HCT116 (cell line): ENCODE measurements at regions not wholly inside any gene's neighbourhood (a gene's known extent, or its start where the extent isn't known, plus 50 kb on each side); places are given as distances from the start of the nearest gene placed in this dataset.

Experiments used
- ATAC-seq: fragments of 200-7000 bp; cut with Tn5 transposase; 2 replicates; pipeline ENCODE4 v1.9.1; 2020; ENCODE audit warnings: mild to moderate bottlenecking, moderate library complexity
- BruUV-seq: library from RNA; stranded (reverse); fragments of 400-500 nt; replicated peaks from 2 replicates; lab custom pipeline; 2021; lab: Mats Ljungman, UMichigan
- CTCF ChIA-PET: fragments of 300-600 bp; sonication (Branson Sonifier 250); formaldehyde crosslinking; loops from one replicate; lab custom pipeline; 2021; ENCODE audit warnings: antibody characterized with exemption; lab: Charles Lee
- POLR2A ChIA-PET: fragments of 300-600, 350-600 bp; sonication (Branson Sonifier 250); formaldehyde crosslinking; loops from one replicate; lab custom pipeline; 2021; ENCODE audit warnings: antibody characterized with exemption; lab: Charles Lee
- RAD21 ChIA-PET, 2 experiments: fragments of 300-600 bp; sonication (Branson Sonifier 250); formaldehyde crosslinking; loops; one replicate each; lab custom pipeline; 2023; ENCODE audit warnings: low total read pairs in 2 of 2; ENCODE audit not compliant: uncharacterized antibody in 2 of 2, unreplicated experiment in 2 of 2, low non-redundant PET in 1 of 2; lab: Charles Lee
- DNase-seq: peaks from one replicate; pipeline ENCODE4 v3.0.0-alpha.2; 2010; ENCODE audit warnings: low read depth, low spot score
- H2AFZ ChIP-seq: fragments of 200-600 bp; shearing (Covaris generic), sonication (generic); 2 replicates; pipeline ENCODE4 v1.6.1; 2017; ENCODE audit warnings: low read depth, mixed run types, mixed read lengths, antibody characterized with exemption, low read length; ENCODE audit not compliant: poor library complexity, severe bottlenecking
- H3K27ac ChIP-seq: 2 replicates; pipeline ENCODE4 v1.5.1; 2012; ENCODE audit warnings: low read depth, low read length
- H3K27me3 ChIP-seq: fragments of 200-600 bp; sonication (generic); 2 replicates; pipeline ENCODE4 v1.6.1; 2016; ENCODE audit warnings: mixed run types, low read length, mixed read lengths; ENCODE audit not compliant: insufficient read depth
- H3K36me3 ChIP-seq, 2 experiments: fragments of 200-500 bp in 1 of 2; fragments of 200-600 bp in 1 of 2; sonication (Bioruptor generic) in 1 of 2; sonication (generic) in 1 of 2; 2 replicates each; pipeline versions ENCODE4 v1.5.1 to v1.6.1; 2014 to 2016; ENCODE audit warnings: low read length in 2 of 2, inconsistent platforms in 1 of 2, mixed read lengths in 1 of 2, mixed run types in 1 of 2; ENCODE audit not compliant: insufficient read depth in 2 of 2, control insufficient read depth in 1 of 2
- H3K4me1 ChIP-seq, 2 experiments: fragments of 200-600 bp in 1 of 2; sonication (generic) in 1 of 2; 2 replicates each; pipeline versions ENCODE4 v1.5.1 to v1.6.1; 2012 to 2017; ENCODE audit warnings: low read length in 2 of 2, inconsistent platforms in 1 of 2, mild to moderate bottlenecking in 1 of 2, mixed read lengths in 1 of 2, mixed run types in 1 of 2, moderate library complexity in 1 of 2; ENCODE audit not compliant: insufficient read depth in 2 of 2, control insufficient read depth in 1 of 2
- H3K4me2 ChIP-seq: fragments of 200-600 bp; sonication (generic); 2 replicates; pipeline ENCODE4 v1.6.1; 2017; ENCODE audit warnings: mixed run types, low read length, mixed read lengths
- H3K4me3 ChIP-seq, 2 experiments: fragments of 200-600 bp in 1 of 2; sonication (generic) in 1 of 2; replicated peaks in 1 of 2; 2 replicates each; pipeline ENCODE4 v1.5.1; 2011 to 2016; ENCODE audit warnings: low read length in 2 of 2, control low read depth in 1 of 2, low read depth in 1 of 2, mild to moderate bottlenecking in 1 of 2, mixed read lengths in 1 of 2, mixed run types in 1 of 2
- H3K79me2 ChIP-seq: fragments of 200-600 bp; sonication (generic); 2 replicates; pipeline ENCODE4 v1.6.1; 2017; ENCODE audit warnings: mild to moderate bottlenecking, mixed run types, low read length, moderate library complexity, mixed read lengths; ENCODE audit not compliant: insufficient read depth
- H3K9ac ChIP-seq: fragments of 200-600 bp; sonication (generic); 2 replicates; pipeline ENCODE4 v1.6.1; 2016; ENCODE audit warnings: low read length, mixed read lengths
- H3K9me2 ChIP-seq: fragments of 200-600 bp; sonication (generic), shearing (Covaris generic); 2 replicates; pipeline ENCODE4 v1.6.1; 2017; ENCODE audit warnings: mixed run types, mild to moderate bottlenecking, moderate library complexity; ENCODE audit not compliant: insufficient read depth
- H3K9me3 ChIP-seq, 2 experiments: fragments of 200-500 bp in 1 of 2; fragments of 200-600 bp in 1 of 2; sonication (Bioruptor generic) in 1 of 2; sonication (generic) in 1 of 2; 2 replicates each; pipeline ENCODE4 v1.6.1; 2014 to 2017; ENCODE audit warnings: low read length in 2 of 2, mixed read lengths in 2 of 2, inconsistent platforms in 1 of 2, low read depth in 1 of 2, mild to moderate bottlenecking in 1 of 2, mixed run types in 1 of 2, moderate library complexity in 1 of 2; ENCODE audit not compliant: control insufficient read depth in 1 of 2, insufficient read depth in 1 of 2
- H4K20me1 ChIP-seq: fragments of 200-600 bp; sonication (generic), shearing (Covaris generic); 2 replicates; pipeline ENCODE4 v1.6.1; 2017; ENCODE audit warnings: mixed run types, mild to moderate bottlenecking, moderate library complexity; ENCODE audit not compliant: insufficient read depth
- CEBPB ChIP-seq: IDR thresholded peaks from 2 replicates; pipeline ENCODE4 v1.6.1; 2012; ENCODE audit warnings: low read depth
- CTCF ChIP-seq, 3 experiments: fragments of 200-600 bp in 1 of 3; sonication (generic) in 1 of 3; IDR thresholded peaks in 2 of 3; conservative IDR thresholded peaks in 1 of 3; 2 replicates each; pipeline ENCODE4 v1.5.1; 2012 to 2017; ENCODE audit warnings: low read depth in 2 of 3, low read length in 2 of 3, antibody characterized with exemption in 1 of 3, borderline replicate concordance in 1 of 3, control low read depth in 1 of 3, mild to moderate bottlenecking in 1 of 3, mixed read lengths in 1 of 3, mixed run types in 1 of 3, moderate library complexity in 1 of 3; ENCODE audit not compliant: insufficient read depth in 1 of 3
- EGR1 ChIP-seq: IDR thresholded peaks from 2 replicates; pipeline ENCODE4 v1.6.1; 2012; ENCODE audit warnings: low read depth
- EZH2 ChIP-seq: fragments of 200-600 bp; sonication (generic); IDR thresholded peaks from 2 replicates; pipeline ENCODE4 v1.6.1; 2017; ENCODE audit warnings: antibody characterized with exemption, mixed run types
- FOSL1 ChIP-seq: IDR thresholded peaks from 2 replicates; pipeline ENCODE4 v1.6.1; 2012; ENCODE audit warnings: low read depth
- RAD21 ChIP-seq: IDR thresholded peaks from 2 replicates; pipeline ENCODE4 v1.6.1; 2012; ENCODE audit warnings: low read depth, mild to moderate bottlenecking
- REST ChIP-seq: IDR thresholded peaks from 2 replicates; pipeline ENCODE4 v1.6.1; 2012; ENCODE audit warnings: low read depth
- SIN3A ChIP-seq: IDR thresholded peaks from 2 replicates; pipeline ENCODE4 v1.6.1; 2012; ENCODE audit warnings: low read depth
- SRF ChIP-seq: IDR thresholded peaks from 2 replicates; pipeline ENCODE4 v1.6.1; 2012; ENCODE audit warnings: low read depth
- TCF7L2 ChIP-seq: IDR thresholded peaks from 2 replicates; pipeline ENCODE4 v1.7.0; 2011; ENCODE audit warnings: borderline replicate concordance, inconsistent platforms; ENCODE audit not compliant: insufficient read depth, insufficient read length; ENCODE audit errors: extremely low read depth
- YY1 ChIP-seq: IDR thresholded peaks from 2 replicates; pipeline ENCODE4 v1.6.1; 2011; ENCODE audit warnings: low read length, low read depth, moderate library complexity, mild to moderate bottlenecking; ENCODE audit not compliant: insufficient replicate concordance; ENCODE audit errors: extremely low read depth
- ZNF274 ChIP-seq: fragments of 200-500 bp; sonication (Bioruptor generic); IDR thresholded peaks from 2 replicates; pipeline ENCODE4 v1.6.1; 2014; ENCODE audit warnings: mild to moderate bottlenecking, low read depth, low read length, inconsistent platforms
- intact Hi-C: fragments of 100-400 bp; cut with micrococcal nuclease; formaldehyde crosslinking; loops from 2 replicates; pipeline ENCODE4 v1.10.0; 2022

GRCh38 chr2:186940463-186940862, 91.5 kb upstream of the ZSWIM2 start:
- no peaks in the 10 kb centered on the region for H4K20me1 ChIP-seq
- POLR2A ChIA-PET: no interaction called here
- H3K9ac ChIP-seq: no peak overlapping the region
- H3K27ac ChIP-seq: no peak overlapping the region
- intact Hi-C loops: no loop called here
- CTCF ChIA-PET: no interaction called here
- BruUV-seq: no TSS peak
- H3K9me3 ChIP-seq: no peaks in the 10 kb centered on the region
- no peaks in the 10 kb centered on the region for H3K9me2 ChIP-seq
- no peaks in the 10 kb centered on the region for H3K36me3 ChIP-seq
- H2AFZ ChIP-seq: no peak overlapping the region
- no peak overlapping the region for H3K4me3 ChIP-seq
- RAD21 ChIA-PET: no interaction called here
- no peaks in the 10 kb centered on the region for H3K79me2 ChIP-seq
- no peak for ATAC-seq
- H3K4me2 ChIP-seq: no peak overlapping the region
- DNase-seq: no peak
- no peaks in the 10 kb centered on the region for H3K4me1 ChIP-seq
- no peaks in the 10 kb centered on the region for H3K27me3 ChIP-seq
- no peak for TF ChIP-seq TCF7L2
- TF ChIP-seq EZH2: no peak
- TF ChIP-seq SIN3A: no peak
- TF ChIP-seq SRF: no peak

GRCh38 chr2:186934420-186934819, 85.5 kb upstream of the ZSWIM2 start:
- no peaks in the 10 kb centered on the region for H3K9me2 ChIP-seq
- H4K20me1 ChIP-seq: no peaks in the 10 kb centered on the region
- H3K36me3 ChIP-seq: no peaks in the 10 kb centered on the region
- H2AFZ ChIP-seq: peak overlapping the region; percentile 77
- H3K9me3 ChIP-seq: no peaks in the 10 kb centered on the region
- TF ChIP-seq FOSL1: no peak
- no peak for TF ChIP-seq CEBPB
- TF ChIP-seq CTCF (IDR thresholded peaks at IDR 0.05 in 2 of 3, conservative IDR thresholded peaks at IDR 0.05 in 1 of 3; ENCODE audit: borderline replicate concordance in 1 of 3, insufficient read depth in 1 of 3, low read depth in 2 of 3, low read length in 2 of 3): no peak
- TF ChIP-seq YY1: no peak
- no peak for TF ChIP-seq RAD21
- TF ChIP-seq EGR1: no peak
- no peak for TF ChIP-seq ZNF274
- no peak for TF ChIP-seq REST
- ATAC-seq (no peak), DNase-seq (no peak)
- H3K4me2 ChIP-seq: no peak overlapping the region
- H3K4me1 ChIP-seq: no peaks in the 10 kb centered on the region
- no peak overlapping the region for H3K4me3 ChIP-seq
- H3K79me2 ChIP-seq: no peaks in the 10 kb centered on the region
- ChIA-PET RAD21 (no interaction called here), CTCF (no interaction called here), POLR2A (no interaction called here)
- intact Hi-C loops: no loop called here
- no peak overlapping the region for H3K9ac ChIP-seq
- no peaks in the 10 kb centered on the region for H3K27me3 ChIP-seq
- BruUV-seq: no TSS peak
- no peak overlapping the region for H3K27ac ChIP-seq
